CD14-positive monocyte (primary cell): ENCODE measurements at regions not wholly inside any gene's neighbourhood (a gene's known extent, or its start where the extent isn't known, plus 50 kb on each side); places are given as distances from the start of the nearest gene placed in this dataset.
A peak's percentile ranks its signal among the peaks of the same experiment; 100 is the strongest.

ENCODE experiments used
- DNase-seq, 3 donors: peaks; one replicate each; pipeline ENCODE4 v3.0.0-alpha.2; 2011 to 2022
- H2AFZ ChIP-seq: 2 replicates; pipeline ENCODE4 v1.6.0; 2012; ENCODE audit warnings: mild to moderate bottlenecking, low read depth, low read length, inconsistent platforms; ENCODE audit not compliant: insufficient read depth, poor library complexity, severe bottlenecking
- H3K27ac ChIP-seq, 2 donors: 1 replicate in 1 of 2; 2 replicates in 1 of 2; pipeline ENCODE4 v1.5.1; 2012 to 2013; ENCODE audit warnings: low read length in 2 of 2, control low read depth in 1 of 2, inconsistent platforms in 1 of 2, low read depth in 1 of 2, mild to moderate bottlenecking in 1 of 2
- H3K27me3 ChIP-seq, 2 donors: one replicate each; pipeline versions ENCODE4 v1.6.0 to v1.6.1; 2011 to 2013; ENCODE audit warnings: low read length in 2 of 2; ENCODE audit not compliant: control insufficient read depth in 2 of 2, insufficient read depth in 2 of 2
- H3K36me3 ChIP-seq, 2 donors: replicated peaks in 1 of 2; 1 replicate in 1 of 2; 2 replicates in 1 of 2; pipeline versions ENCODE4 v1.5.1 to v1.6.1; 2012 to 2013; ENCODE audit warnings: low read length in 2 of 2, control low read depth in 1 of 2, inconsistent platforms in 1 of 2, mild to moderate bottlenecking in 1 of 2; ENCODE audit not compliant: insufficient read depth in 2 of 2, control insufficient read depth in 1 of 2
- H3K4me1 ChIP-seq, 2 donors: 1 replicate in 1 of 2; 2 replicates in 1 of 2; pipeline versions ENCODE4 v1.5.1 to v1.6.1; 2012 to 2013; ENCODE audit warnings: low read length in 2 of 2, control low read depth in 1 of 2, inconsistent platforms in 1 of 2, mild to moderate bottlenecking in 1 of 2, moderate library complexity in 1 of 2; ENCODE audit not compliant: insufficient read depth in 2 of 2, control insufficient read depth in 1 of 2
- H3K4me2 ChIP-seq: replicated peaks from 2 replicates; pipeline ENCODE3; 2012; ENCODE audit warnings: low read length, moderate library complexity, mild to moderate bottlenecking; ENCODE audit not compliant: poor library complexity, severe bottlenecking; ENCODE audit errors: extremely low read depth
- H3K4me3 ChIP-seq, 3 experiments: fragments of 200-600 bp in 1 of 3; sonication (generic) in 1 of 3; replicated peaks in 1 of 3; 1 replicate in 2 of 3; 2 replicates in 1 of 3; pipeline ENCODE4 v1.5.1; 2011 to 2013; ENCODE audit warnings: low read length in 3 of 3, mild to moderate bottlenecking in 3 of 3, control low read depth in 2 of 3, low read depth in 2 of 3, inconsistent platforms in 1 of 3, moderate library complexity in 1 of 3
- H3K79me2 ChIP-seq: 2 replicates; pipeline ENCODE4 v1.6.0; 2012; ENCODE audit warnings: mild to moderate bottlenecking, control low read depth, inconsistent platforms, low read length, moderate library complexity; ENCODE audit not compliant: insufficient read depth
- H3K9ac ChIP-seq: 2 replicates; pipeline ENCODE4 v1.6.0; 2017; ENCODE audit warnings: low read length, mild to moderate bottlenecking; ENCODE audit not compliant: insufficient read depth, poor library complexity, severe bottlenecking
- H3K9me3 ChIP-seq, 2 donors: replicated peaks in 1 of 2; 1 replicate in 1 of 2; 2 replicates in 1 of 2; pipeline versions ENCODE4 v1.5.1 to v1.6.1; 2012 to 2013; ENCODE audit warnings: low read length in 2 of 2, control low read depth in 1 of 2; ENCODE audit not compliant: control insufficient read depth in 1 of 2, insufficient read depth in 1 of 2
- H4K20me1 ChIP-seq: 2 replicates; pipeline ENCODE4 v1.6.0; 2012; ENCODE audit warnings: mild to moderate bottlenecking, low read length, control low read depth, moderate library complexity; ENCODE audit not compliant: insufficient read depth
- H3K27ac Mint-ChIP-seq, 7 donors: one replicate each; pipeline ENCODE4 v1.8.0; 2020; ENCODE audit warnings: mild to moderate bottlenecking in 7 of 7, mixed read lengths in 7 of 7, moderate library complexity in 6 of 7, inconsistent platforms in 2 of 7
- H3K27me3 Mint-ChIP-seq, 3 donors: one replicate each; pipeline ENCODE4 v1.8.0; 2021 to 2022; ENCODE audit warnings: low read depth in 3 of 3, mild to moderate bottlenecking in 3 of 3, mixed read lengths in 3 of 3, moderate library complexity in 3 of 3, inconsistent platforms in 1 of 3
- H3K36me3 Mint-ChIP-seq, 2 donors: one replicate each; pipeline ENCODE4 v1.8.0; 2020; ENCODE audit warnings: mixed read lengths in 2 of 2, inconsistent platforms in 1 of 2, mild to moderate bottlenecking in 1 of 2
- H3K4me1 Mint-ChIP-seq: one replicate; pipeline ENCODE4 v1.8.0; 2020; ENCODE audit warnings: mild to moderate bottlenecking, mixed read lengths
- H3K4me3 Mint-ChIP-seq, 2 donors: one replicate each; pipeline ENCODE4 v1.8.0; 2020; ENCODE audit warnings: mild to moderate bottlenecking in 2 of 2, mixed read lengths in 2 of 2, moderate library complexity in 1 of 2
- H3K9me3 Mint-ChIP-seq, 7 donors: one replicate each; pipeline ENCODE4 v1.8.0; 2020 to 2022; ENCODE audit warnings: mixed read lengths in 7 of 7, mild to moderate bottlenecking in 6 of 7, moderate library complexity in 6 of 7, inconsistent platforms in 2 of 7
- CTCF ChIP-seq: fragments of 200-600 bp; IDR thresholded peaks from one replicate; pipeline ENCODE4 v1.8.0; 2022; ENCODE audit warnings: antibody characterized with exemption, mild to moderate bottlenecking
- WGBS: methylation state at CpG from one replicate; pipeline ENCODE4 v1.1.5; 2013; ENCODE audit warnings: missing lambda C conversion rate; ENCODE audit not compliant: insufficient coverage; 5-methylcytosine and 5-hydroxymethylcytosine counted together
- intact Hi-C, 2 donors: fragments of 100-400 bp; cut with micrococcal nuclease; formaldehyde crosslinking; loops; one replicate each; pipeline versions ENCODE4 v1.15.0 to v1.15.1; 2023

GRCh38 chr4:173991814-173992213 lies 291.7 kb downstream of the FBXO8 start:
- intact Hi-C loops, result no loop called here
- H3K27me3 Mint-ChIP-seq, result peaks cover 7 to 9% (median 8%) of the 10 kb centered on the region in 3 donors
- no peaks in the 10 kb centered on the region for H4K20me1 ChIP-seq

GRCh38 chr4:173991316-173991715 lies 292.2 kb downstream of the FBXO8 start:
- H3K9me3 Mint-ChIP-seq, result peaks cover 0 to 2% (median 0%) of the 10 kb centered on the region in 7 donors
- H4K20me1 ChIP-seq, result no peaks in the 10 kb centered on the region
- H3K27me3 ChIP-seq, result peaks cover 3 to 7% of the 10 kb centered on the region in 2 donors
- WGBS, result no CpG with 5 or more reads among the region's 1 CpG
- H3K4me3 Mint-ChIP-seq, result peak overlapping the region in 1 of 2 donors; percentile 19
- no peaks in the 10 kb centered on the region for H3K79me2 ChIP-seq
- H3K4me3 ChIP-seq, result no peak overlapping the region
- intact Hi-C loops, result no loop called here
- no peaks in the 10 kb centered on the region for H3K36me3 Mint-ChIP-seq
- no peaks in the 10 kb centered on the region for H3K9me3 ChIP-seq
- H3K4me1 Mint-ChIP-seq, result no peaks in the 10 kb centered on the region
- no peaks in the 10 kb centered on the region for H3K4me1 ChIP-seq
- TF ChIP-seq CTCF, result no peak
- DNase-seq, result no peak
- no peaks in the 10 kb centered on the region for H3K36me3 ChIP-seq
- peaks cover 6 to 9% (median 8%) of the 10 kb centered on the region in 3 donors for H3K27me3 Mint-ChIP-seq
- H3K9ac ChIP-seq, result no peak overlapping the region
- H2AFZ ChIP-seq, result no peak overlapping the region
- no peak overlapping the region for H3K4me2 ChIP-seq
- no peak overlapping the region for H3K27ac ChIP-seq
- H3K27ac Mint-ChIP-seq, result no peak overlapping the region

More at GRCh38 chr4:173991814-173992213, 291.7 kb downstream of the FBXO8 start:
- H3K27ac ChIP-seq, result no peak overlapping the region
- H2AFZ ChIP-seq, result no peak overlapping the region
- no peaks in the 10 kb centered on the region for H3K79me2 ChIP-seq
- peaks cover 0 to 2% (median 0%) of the 10 kb centered on the region in 7 donors for H3K9me3 Mint-ChIP-seq
- no peaks in the 10 kb centered on the region for H3K4me1 Mint-ChIP-seq
- H3K27me3 ChIP-seq, result peaks cover 3 to 7% of the 10 kb centered on the region in 2 donors
- H3K27ac Mint-ChIP-seq, result no peak overlapping the region
- WGBS, result 100% methylated on average over 1 of the region's 3 CpGs
- no peaks in the 10 kb centered on the region for H3K36me3 Mint-ChIP-seq
- no peak for TF ChIP-seq CTCF
- no peaks in the 10 kb centered on the region for H3K4me1 ChIP-seq
- no peak overlapping the region for H3K4me3 Mint-ChIP-seq
- H3K36me3 ChIP-seq, result no peaks in the 10 kb centered on the region
- no peak overlapping the region for H3K4me2 ChIP-seq
- no peaks in the 10 kb centered on the region for H3K9me3 ChIP-seq
- DNase-seq, result no peak
- no peak overlapping the region for H3K4me3 ChIP-seq
- H3K9ac ChIP-seq, result no peak overlapping the region
